Peyer's patch (tissue), 4 donors: ENCODE measurements at regions not wholly inside any gene's neighbourhood (a gene's known extent, or its start where the extent isn't known, plus 50 kb on each side); places are given as distances from the start of the nearest gene placed in this dataset.

Experiments used
- DNase-seq, 3 donors: peaks; one replicate each; pipeline ENCODE4 v3.0.0-alpha.2; 2017 to 2019
- H3K27ac ChIP-seq, 4 donors: fragments of 200-600 bp; sonication (generic); one replicate each; pipeline ENCODE4 v1.5.1; 2016 to 2019
- H3K27me3 ChIP-seq, 2 donors: fragments of 200-600 bp; sonication (generic); one replicate each; pipeline ENCODE4 v1.5.1; 2019
- H3K36me3 ChIP-seq, 3 donors: fragments of 200-600 bp; sonication (generic); one replicate each; pipeline ENCODE4 v1.5.1; 2016 to 2019
- H3K4me1 ChIP-seq, 4 donors: fragments of 200-600 bp; sonication (generic); one replicate each; pipeline ENCODE4 v1.5.1; 2016 to 2019
- H3K4me3 ChIP-seq, 4 donors: fragments of 200-600 bp; sonication (generic); 1 replicate in 3 of 4; 2 replicates in 1 of 4; pipeline ENCODE4 v1.5.1; 2016 to 2019; ENCODE audit warnings: mild to moderate bottlenecking in 1 of 4
- H3K9me3 ChIP-seq, 4 donors: fragments of 200-600 bp; sonication (generic); one replicate each; pipeline ENCODE4 v1.5.1; 2016 to 2019; ENCODE audit warnings: mild to moderate bottlenecking in 1 of 4
- CTCF ChIP-seq, 6 experiments: fragments of 450-650 bp in 4 of 6; fragments of 200-600 bp in 2 of 6; sonication (generic) in 1 of 6; IDR thresholded peaks; one replicate each; pipeline ENCODE4 v1.5.1; 2017 to 2019; ENCODE audit warnings: antibody characterized with exemption in 6 of 6, mild to moderate bottlenecking in 3 of 6, moderate library complexity in 1 of 6
- POLR2A ChIP-seq, 2 donors: fragments of 450-650 bp; IDR thresholded peaks; one replicate each; pipeline ENCODE4 v1.5.1; 2017; ENCODE audit warnings: antibody characterized with exemption in 2 of 2, mild to moderate bottlenecking in 2 of 2, moderate library complexity in 2 of 2

- TF ChIP-seq CTCF (IDR thresholded peaks at IDR 0.05), result no peak
- no peak for TF ChIP-seq POLR2A (IDR thresholded peaks at IDR 0.05)
- H3K27ac ChIP-seq, result no peak overlapping the region
- H3K4me3 ChIP-seq, result no peak overlapping the region
- H3K36me3 ChIP-seq, result no peaks in the 10 kb centered on the region
- H3K27me3 ChIP-seq, result no peaks in the 10 kb centered on the region
- H3K4me1 ChIP-seq, result no peaks in the 10 kb centered on the region
- DNase-seq, result no peak
- peaks cover 0 to 8% (median 2%) of the 10 kb centered on the region in 4 donors for H3K9me3 ChIP-seq
Observed at GRCh38 chr1:34316773-34317172, 140.1 kb downstream of the C1orf94 start.

GRCh38 chr1:34319218-34319617 is 142.5 kb downstream of the C1orf94 start:
- H3K36me3 ChIP-seq, result no peaks in the 10 kb centered on the region
- H3K4me3 ChIP-seq, result no peak overlapping the region
- no peaks in the 10 kb centered on the region for H3K27me3 ChIP-seq
- H3K9me3 ChIP-seq, result peaks cover 0 to 8% (median 2%) of the 10 kb centered on the region in 4 donors
- no peak overlapping the region for H3K27ac ChIP-seq
- TF ChIP-seq CTCF (IDR thresholded peaks at IDR 0.05) (no peak), POLR2A (IDR thresholded peaks at IDR 0.05) (no peak)
- H3K4me1 ChIP-seq, result no peaks in the 10 kb centered on the region
- no peak for DNase-seq

GRCh38 chr1:34320053-34320669 is 143.5 kb downstream of the C1orf94 start:
- Histone ChIP-seq H3K9me3 (peaks cover 0 to 8% (median 2%) of the 10 kb centered on the region in 4 donors), H3K4me3 (no peak overlapping the region), H3K27me3 (no peaks in the 10 kb centered on the region), H3K27ac (no peak overlapping the region), H3K4me1 (no peaks in the 10 kb centered on the region), H3K36me3 (no peaks in the 10 kb centered on the region)
- no peak for TF ChIP-seq CTCF (IDR thresholded peaks at IDR 0.05)
- TF ChIP-seq POLR2A (IDR thresholded peaks at IDR 0.05), result no peak
- no peak for DNase-seq

- Histone ChIP-seq H3K27me3 (no peaks in the 10 kb centered on the region), H3K9me3 (no peaks in the 10 kb centered on the region), H3K36me3 (no peaks in the 10 kb centered on the region), H3K4me1 (no peaks in the 10 kb centered on the region), H3K27ac (no peak overlapping the region), H3K4me3 (no peak overlapping the region)
- DNase-seq, result no peak
- no peak for TF ChIP-seq POLR2A (IDR thresholded peaks at IDR 0.05)
- no peak for TF ChIP-seq CTCF (IDR thresholded peaks at IDR 0.05)
Observed at GRCh38 chr1:34322969-34323368, 146.3 kb downstream of the C1orf94 start.

- Histone ChIP-seq H3K4me3 (no peak overlapping the region), H3K4me1 (no peaks in the 10 kb centered on the region), H3K27me3 (no peaks in the 10 kb centered on the region), H3K9me3 (no peaks in the 10 kb centered on the region), H3K27ac (no peak overlapping the region), H3K36me3 (no peaks in the 10 kb centered on the region)
- TF ChIP-seq CTCF (IDR thresholded peaks at IDR 0.05) (no peak), POLR2A (IDR thresholded peaks at IDR 0.05) (no peak)
- no peak for DNase-seq
Observed at GRCh38 chr1:34324879-34325440, 148.3 kb downstream of the C1orf94 start.
